Stimulated activated CD8-positive, alpha-beta memory T cell treated with anti-CD3 and anti-CD28 coated beads, Interleukin-15, amount 100 ng/mL, for 4 hours (primary cell): ENCODE measurements at regions not wholly inside any gene's neighbourhood (a gene's known extent, or its start where the extent isn't known, plus 50 kb on each side); places are given as distances from the start of the nearest gene placed in this dataset.

ENCODE experiments used
- DNase-seq, 2 donors: peaks; one replicate each; pipeline ENCODE4 v3.0.0-alpha.2; 2020; ENCODE audit warnings: low read depth in 2 of 2

DNA sequence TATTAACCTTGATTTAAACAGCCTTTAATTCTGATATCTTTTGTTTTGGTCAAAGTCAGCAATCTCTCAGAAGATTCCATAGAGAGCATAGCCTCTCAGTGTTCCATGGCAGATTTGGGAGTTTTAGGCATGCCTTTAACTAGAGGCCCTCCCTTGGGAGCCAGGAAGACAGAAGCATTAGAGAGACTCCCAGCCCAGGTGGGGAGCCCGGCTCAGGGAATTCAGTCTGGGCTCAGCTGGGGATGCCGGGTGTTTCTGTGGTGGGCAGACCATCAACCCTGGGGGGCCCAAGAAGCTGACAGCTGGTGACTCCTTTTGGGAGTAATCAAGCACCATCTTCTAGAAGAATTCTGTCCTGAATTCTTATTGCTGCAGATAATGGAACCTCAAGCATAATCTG is 99.7 kb upstream of the CELF4 start:
- DNase-seq: no peak

DNA sequence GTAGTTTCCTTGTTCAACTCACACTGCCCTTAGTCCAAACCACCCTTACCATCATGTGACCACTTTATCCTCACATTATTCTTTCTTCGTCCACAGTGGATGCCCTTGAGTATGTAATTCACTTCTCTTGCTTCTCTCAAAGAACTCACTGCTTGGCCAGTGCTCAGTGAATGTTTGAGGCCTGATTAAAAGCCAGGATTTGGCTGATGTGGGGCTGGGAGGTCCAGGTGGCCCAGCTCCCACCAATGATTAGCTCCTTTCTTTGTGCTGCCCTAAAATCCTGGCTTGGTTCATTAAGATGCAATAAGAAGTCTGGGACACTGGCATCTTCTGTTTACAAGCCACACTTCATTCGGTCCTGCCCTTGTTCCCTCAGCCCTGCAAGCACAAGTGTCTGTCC is 97.8 kb upstream of the CELF4 start:
- DNase-seq: no peak

DNA sequence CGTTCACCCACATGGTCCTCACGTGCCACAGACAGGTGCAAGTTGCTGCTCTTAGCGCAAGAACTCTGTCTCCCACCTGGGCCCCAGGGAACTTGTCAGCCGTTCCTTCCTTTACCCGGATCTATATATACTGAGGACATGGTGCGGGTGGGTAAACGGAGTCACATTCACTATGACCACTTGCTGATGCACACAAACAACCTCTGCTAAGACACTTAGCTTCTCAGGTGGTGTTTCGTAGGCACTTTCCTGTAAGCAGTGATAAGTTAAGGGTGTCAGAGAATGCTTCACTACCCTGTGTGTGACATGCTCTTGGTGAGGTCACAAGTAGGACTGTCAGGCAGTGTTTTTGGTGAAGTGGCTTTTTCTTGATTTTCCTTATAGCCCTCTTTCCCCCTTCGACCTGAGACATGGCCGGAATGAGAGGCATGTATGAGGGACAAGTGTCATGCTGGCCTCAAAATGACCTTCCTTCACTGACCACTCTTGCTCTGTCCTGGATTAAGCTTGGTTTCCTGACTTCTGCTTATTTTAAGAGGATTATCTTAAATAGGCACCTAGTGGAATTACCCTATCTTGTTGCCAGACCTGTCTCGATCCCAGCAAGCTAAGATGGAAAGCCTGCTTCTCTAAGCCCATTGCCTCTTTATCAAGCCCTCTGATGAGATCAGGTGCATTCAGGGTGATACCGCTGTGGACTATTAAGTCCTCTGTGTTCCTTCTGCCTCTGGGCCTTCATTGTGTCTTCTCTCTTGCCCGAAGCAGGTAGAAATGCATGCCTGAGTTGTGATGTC is 97.1 kb upstream of the CELF4 start:
- DNase-seq: no peak

DNA sequence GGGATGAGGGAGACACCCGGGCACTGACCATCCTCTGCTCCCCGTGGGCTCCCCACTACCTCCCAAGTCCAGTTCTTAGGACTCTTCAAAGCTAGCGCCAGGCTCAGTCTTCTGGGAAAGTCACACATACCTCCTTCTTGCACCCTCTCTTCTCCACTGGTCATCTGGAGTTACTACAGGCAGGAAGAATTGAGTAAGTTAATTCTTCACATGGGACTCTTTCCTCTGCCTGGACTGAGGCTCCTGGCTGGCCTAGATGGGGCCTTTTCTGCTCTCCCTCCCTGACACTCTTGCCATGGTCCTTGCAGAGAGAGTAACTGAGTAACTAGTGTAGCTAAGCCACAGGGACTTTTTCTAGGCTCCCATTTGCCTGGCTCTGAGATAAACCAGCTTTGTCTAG is 96.5 kb upstream of the CELF4 start:
- no peak for DNase-seq

DNA sequence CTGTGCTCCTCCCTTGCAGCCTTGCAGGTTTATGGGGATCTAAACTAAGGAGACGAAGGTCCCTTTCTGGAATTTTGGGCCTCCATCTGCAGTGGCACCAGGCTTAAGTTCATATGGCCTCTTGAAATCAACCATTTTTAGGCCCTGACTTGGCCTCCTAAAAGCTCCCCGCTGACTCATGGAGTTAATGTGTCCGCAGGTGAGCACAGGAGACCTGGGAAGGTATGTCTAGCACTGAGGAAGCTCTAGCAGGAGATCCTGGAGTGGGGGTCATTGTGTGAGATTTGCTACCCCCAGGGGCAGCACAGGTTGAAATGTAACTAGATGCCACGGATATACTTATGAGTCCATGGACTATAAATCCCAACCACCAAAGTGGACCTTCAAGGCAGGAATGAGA is 95.9 kb upstream of the CELF4 start:
- DNase-seq: no peak

DNA sequence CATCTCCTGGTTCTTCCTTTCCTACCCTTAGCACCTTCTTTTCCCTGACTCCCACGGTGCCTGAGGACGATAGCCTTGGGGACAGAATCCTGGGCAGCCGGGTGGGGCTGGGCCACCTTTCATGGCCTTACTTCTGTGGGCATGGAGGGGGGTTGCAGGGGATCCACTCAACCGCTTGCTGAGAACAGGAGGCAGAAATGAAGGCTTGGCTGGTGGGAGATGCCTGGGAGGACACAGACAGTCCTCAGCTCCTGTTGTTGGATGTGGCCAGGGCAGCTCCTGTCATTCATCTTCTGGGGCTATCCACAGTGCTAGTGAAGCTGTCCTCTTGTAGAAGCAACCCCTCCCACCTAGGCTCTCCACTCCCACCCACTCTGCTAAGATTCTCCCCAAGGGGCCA is 95.5 kb upstream of the CELF4 start:
- DNase-seq: no peak

DNA sequence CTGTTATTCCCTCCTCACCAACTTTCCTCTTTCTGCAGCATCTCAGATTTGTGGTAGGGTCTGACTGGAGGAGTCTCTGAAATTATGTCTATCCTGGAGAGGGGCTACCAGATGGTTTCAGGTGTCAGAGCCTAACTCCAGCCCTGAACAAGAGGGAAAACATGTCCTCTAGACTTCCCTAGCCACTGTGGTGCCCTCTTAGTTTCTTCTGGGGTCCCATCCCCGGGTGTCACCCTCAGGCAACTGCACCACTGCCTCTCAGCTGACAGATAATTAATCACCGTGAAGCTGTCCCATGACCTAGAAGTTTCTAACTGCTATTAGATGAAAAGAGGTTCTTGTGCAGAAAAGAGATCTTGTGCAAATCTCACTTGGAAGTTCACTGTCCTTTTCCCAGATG is 95.1 kb upstream of the CELF4 start:
- DNase-seq: no peak

DNA sequence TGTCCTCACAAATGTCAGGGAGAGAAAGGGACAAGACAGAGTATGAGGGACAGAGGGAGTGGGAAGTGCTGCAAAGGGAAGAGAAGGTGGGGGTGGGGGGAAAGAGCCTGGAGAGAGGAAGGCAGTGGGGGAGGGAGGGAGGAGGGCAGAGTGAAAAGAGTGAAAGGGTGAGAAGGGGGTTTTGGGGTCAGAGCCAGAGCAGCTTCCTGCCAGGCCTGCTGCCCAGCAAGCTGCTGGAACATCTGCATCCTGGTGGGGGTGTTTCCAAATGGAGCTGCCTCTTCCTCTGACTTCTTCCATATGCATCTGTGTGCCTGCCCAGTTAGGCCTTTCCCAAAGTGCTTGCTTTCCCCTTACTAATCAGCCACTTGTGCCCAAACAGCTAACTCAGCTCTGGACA is 94.3 kb upstream of the CELF4 start:
- DNase-seq: no peak

DNA sequence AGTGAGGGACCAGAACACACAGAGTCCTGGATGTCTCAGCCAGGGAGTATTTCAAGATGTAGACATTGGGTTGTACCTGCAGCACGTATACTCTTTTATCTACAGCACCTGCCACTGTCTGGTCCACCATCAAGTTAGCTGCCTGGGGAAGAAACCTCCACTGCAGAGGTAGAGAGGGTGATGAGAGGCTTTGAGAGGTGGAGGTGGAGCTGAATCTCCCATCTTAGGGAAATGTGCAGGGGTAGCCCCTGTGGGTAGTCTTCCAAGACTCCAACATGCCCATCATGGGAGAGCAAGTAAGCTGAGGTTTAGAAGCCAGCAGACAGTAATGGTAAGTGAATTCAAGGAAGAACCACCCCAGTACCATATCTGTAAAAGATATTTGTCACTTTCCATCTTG is 93.3 kb upstream of the CELF4 start:
- DNase-seq: no peak

DNA sequence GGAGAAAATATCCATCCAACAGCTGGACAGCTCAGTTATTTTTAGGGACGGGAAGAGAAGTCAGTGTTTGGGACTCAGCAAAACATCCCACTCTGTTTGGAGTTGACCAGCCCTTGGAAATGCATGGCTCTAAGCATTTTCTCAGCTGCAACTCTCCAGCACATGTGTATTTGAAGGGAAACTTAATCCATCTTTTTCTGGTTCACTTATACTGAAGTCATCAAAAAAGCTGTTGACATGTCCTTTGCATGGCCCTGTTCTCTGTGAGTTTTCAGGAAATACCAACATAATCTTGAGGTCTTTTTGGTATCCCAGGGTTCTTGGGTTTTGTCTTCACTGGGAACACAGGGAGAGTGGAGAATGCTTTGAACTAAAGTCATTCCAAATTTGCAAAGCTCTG is 91.9 kb upstream of the CELF4 start:
- no peak for DNase-seq

DNA sequence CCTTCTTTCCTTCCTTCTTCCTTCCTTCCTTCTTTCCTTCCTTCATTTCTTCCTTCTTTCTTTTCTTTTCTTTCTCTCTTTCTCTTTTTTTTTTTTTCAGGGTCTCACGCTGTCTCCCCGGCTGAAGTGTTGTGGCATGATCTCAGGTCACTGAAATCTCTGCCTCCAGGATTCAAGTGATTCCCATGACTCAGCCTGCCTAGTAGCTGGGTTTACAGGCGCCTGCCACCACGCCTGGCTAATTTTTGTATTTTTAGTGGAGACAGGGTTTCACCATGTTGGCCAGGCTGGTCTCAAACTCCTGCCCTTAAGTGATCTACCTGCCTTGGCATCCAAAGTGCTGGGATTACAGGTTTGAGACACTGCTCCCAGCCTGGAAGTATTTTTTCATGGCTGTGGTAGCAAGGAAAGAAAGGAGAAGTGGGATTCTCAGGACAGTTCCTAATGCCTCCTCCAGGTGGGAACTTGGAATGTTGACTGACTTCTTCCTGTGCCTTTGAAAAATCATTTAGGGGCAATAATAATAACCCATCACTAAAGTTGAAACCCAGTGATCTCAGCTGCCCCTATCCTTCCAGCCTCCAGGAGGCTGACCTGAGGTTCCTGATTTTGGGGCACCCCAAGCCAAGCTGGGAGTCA is 89.3 kb upstream of the CELF4 start:
- DNase-seq: no peak

DNA sequence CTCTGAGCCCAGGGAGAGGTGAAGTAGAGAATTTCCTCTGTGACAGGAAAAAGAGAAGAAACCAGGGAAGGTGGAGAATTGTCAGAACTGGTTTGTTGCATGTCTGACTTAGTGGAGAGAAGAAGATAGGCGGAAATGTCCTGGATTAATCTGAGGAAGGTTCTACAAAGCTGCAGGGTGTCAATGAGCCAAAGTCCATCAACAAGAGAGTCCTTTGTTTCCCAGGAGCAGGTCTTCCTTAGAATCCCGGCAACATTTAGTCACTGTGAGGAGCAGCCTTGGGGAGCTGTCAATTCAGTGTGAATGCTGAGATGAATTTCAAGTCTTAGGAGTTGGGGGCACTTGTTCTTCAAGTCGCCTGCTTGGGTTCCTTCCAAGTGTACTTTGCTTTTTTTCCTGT is 88.4 kb upstream of the CELF4 start:
- no peak for DNase-seq

DNA sequence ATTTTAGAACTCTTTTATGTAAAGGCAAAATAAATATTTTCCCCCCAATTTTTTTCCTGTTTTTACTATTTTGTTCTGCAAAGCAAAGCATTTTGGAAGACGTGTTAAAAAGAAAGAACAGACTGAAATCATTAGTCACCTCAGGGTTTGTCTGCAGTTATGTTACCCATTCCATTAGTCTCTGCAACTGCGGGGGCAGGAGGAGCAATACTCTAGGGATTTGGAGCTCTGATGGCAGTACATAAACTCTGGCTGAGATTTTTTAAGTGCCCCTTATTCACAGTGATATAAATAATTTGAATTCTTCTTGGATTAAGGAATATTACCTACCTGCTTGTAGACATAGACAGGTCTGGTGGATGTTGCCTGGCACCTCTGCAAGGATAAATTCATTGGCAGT is 88.0 kb upstream of the CELF4 start:
- no peak for DNase-seq

DNA sequence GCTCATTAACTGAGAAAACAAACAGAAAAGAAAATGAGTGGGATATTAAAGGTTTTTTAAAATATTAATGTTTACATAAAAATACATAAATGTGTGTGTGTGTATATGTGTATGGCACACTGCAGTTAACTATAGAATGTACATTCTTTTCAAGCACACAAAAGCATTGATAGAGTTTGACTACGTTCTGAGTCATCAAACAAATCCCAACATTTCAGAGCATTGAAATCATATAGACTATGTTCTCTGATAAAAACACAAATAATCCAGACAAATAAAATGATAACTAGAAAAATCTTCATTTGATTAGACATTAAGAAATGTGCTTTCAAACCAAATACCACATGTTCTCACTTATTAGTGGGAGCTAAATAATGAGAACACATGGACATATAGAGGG is 84.3 kb upstream of the CELF4 start:
- DNase-seq: no peak

DNA sequence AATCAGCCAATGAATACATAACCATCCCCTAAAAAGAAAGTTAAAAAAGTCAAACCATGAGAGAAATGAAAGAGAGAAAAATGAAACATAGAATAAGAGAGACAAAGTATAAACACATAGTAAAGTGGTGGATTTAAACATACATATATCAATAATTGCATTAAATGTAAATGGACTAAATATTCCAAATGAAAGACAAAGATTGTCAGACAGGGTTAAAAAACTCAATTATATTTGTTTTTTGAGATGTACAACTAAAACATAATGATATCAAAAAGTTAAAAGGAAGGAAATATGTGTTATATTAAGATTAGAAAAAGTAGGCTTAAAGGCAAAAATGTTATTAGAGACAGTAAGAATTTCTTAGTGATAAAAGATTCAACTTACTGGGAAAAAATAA is 83.8 kb upstream of the CELF4 start:
- DNase-seq: no peak

DNA sequence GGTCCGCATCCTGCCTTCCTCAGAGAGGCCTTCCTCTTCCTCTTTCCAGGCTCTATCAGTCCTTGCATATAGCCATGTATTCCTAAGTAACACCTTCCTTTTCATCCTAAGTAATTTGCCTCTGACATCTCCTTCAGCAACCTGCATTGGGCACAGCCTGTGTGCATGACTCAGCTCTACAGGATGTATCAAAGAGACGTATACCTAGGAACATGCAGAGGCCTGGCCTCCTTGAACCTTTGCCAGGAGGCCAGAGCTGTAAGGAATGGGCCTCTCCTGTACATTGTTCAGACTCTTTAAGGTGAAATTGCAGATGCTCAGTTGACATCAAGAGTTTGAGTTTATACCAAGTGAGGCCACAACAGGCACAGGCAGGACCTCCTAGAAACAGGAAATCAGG is 76.0 kb upstream of the CELF4 start:
- DNase-seq: no peak

DNA sequence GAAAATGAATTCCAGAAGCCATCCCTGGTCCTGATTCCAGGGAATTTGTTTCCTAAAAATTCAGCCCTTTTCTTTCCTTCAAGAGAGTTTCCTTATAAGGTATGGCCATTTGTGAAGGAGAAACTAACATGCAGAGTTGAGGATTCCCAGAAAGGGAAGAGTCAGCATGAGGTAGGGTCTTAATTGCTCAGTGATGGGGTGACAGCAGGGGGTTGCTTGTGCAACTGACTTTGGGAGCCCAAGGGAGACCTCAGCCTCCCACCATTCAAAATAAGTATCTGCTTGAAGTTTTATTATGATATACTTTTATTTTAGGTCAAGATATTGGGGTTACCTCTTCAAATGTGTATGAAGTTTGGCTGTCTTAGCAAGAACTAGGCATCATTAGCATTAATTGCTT is 74.9 kb upstream of the CELF4 start:
- DNase-seq: no peak

DNA sequence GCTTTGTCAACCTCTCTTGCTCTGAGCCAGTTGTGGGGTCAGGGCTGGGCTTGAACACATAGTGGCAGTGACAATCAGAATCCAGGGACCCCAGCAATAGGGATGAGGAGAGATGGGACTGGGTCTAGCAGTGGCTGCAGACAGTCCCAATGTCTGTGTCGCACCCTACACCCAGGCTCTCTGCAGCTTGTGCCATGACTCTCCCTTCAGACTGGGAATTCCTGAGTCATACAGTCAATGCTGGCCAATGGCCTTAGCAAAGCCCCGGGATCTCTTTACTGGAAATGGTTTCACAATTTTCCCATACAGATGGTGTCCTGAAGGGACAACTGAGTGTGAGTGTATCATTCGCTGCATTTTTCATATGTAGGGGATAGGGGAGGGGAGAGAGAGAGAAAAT is 74.2 kb upstream of the CELF4 start:
- no peak for DNase-seq

DNA sequence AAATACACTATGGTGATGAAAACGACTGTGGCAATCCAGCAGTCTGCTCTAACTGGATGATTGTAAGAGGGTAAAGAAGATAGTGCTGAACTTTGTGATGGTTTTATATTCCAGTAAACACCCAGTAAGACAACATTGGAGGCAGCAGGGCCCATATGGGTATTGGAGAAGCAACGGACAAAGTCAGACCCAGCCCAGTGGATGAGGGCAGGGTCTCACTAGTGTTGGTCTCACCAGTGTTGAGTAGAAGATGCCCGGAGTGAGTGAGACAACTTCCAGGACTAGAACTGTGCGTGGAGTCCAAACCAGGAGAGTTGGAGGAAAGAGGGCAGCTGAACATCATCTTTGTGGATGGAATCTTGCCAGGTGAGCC is 71.9 kb upstream of the CELF4 start:
- no peak for DNase-seq

DNA sequence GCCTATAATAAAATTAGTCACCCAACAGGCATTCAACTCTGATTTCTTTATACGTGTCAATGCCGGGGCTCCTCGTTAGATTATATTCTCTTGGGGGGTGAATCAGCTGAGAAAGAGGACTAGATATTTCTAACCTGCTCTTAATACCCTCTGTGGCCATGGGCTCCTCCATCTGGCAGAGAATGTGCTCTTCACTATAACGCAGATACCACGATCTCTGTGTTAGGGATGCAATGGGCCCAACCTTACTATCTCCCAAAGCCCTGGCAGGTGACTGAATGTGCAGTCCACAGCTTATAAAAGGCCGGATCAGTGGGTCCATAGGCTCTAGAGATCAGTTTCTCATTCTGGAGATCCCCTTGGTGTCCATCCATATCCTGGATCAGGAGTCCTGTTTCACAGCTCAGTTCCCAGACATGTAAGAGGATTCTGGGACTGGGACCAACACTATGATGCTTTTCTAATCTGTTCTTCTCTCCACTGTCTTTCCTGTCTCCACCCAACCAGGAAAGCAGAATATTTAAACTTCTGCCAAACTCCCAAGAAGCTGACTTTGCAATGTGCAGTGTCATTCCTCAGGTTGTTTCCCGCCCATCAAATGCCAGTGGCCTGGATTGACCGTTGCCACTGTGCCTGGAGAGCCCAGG is 71.4 kb upstream of the CELF4 start:
- DNase-seq: no peak

DNA sequence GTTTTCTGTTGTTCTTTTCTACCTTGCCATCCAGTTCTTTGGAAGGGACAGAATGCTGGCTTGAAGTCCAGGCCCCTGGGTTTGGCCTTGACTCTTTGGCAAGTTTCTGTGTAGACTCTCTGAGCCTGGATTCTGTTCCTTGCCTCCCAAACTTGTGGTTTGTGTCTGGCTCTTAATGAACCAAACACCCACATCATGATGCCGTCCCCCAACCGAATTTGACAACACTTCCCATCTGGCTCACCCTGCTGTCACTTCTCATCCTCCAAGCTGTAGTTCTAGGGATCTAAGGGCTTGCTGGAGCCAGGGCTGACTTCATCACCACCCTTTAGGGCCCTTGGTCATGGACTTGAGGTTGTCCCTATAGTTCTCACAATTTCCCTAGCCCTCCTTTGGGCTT is 68.9 kb upstream of the CELF4 start:
- DNase-seq: no peak

DNA sequence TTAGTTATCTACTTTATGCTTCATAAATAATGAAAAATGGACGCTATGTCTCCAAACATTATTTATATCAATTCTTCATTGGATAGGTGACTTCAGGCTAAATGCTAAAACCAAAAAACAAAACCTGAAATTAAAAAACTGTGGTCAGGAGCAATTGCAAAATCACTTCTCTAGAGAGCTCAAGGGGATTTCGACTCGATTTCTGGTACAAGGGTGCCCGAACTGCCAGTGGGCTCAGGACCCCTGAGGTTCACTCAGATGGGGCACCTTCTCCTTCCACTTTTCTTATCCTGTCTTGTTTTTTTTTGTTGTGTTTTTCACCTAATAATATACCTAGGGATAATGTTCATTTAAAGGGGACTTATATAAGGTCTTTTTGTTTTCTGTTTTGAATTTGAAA is 65.8 kb upstream of the CELF4 start:
- DNase-seq: no peak

DNA sequence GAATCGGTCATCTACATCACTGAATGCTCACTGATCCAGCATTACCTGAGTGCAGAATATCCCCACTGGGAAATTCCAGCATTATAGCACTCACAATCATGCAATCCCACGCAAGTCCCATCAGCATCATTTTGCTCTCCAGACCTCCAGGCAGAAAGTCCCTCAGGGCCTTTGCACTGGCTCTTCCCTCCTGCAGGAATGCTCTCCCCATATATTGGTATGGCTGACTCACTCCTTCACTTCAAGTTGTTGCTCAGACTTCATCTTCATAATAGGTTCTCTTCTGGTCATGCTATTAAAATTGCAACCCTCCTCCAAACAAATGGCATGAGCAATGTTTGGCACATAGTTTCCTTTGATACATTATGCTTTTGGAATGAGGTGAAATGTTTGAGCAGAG is 64.7 kb upstream of the CELF4 start:
- no peak for DNase-seq
